NCI-H524 treated with DMSO at 0.1 percent for 48 hours (cell line): ENCODE measurements at regions not wholly inside any gene's neighbourhood (a gene's known extent, or its start where the extent isn't known, plus 50 kb on each side); places are given as distances from the start of the nearest gene placed in this dataset.
"Not testable (repeated sequence)": the region's sequence is repeated elsewhere in the genome, so short reads cannot be mapped to it uniquely, and the experiment has no call there.

ENCODE experiments used
- DNase-seq: peaks from one replicate; lab custom pipeline; 2025; lab: John Stamatoyannopoulos, UW

DNA sequence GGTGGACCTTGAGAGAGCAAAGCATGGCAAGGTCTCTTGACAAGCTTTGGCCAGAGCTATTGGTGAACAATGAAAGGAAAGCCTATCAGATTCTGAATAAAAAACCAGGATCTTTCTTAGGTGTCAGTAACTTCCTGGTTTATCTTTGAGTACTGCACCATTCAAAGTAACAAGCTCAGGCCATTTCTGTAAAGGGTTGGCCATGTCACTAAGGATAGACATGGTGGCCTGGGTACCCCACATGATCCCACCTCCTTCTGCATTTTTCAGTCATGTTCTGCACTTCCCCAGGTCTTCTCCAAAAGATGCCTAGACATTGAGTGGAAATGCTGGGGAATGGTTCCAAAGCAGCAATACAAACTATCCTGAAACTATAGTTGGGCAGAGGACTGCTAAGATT is 242.0 kb downstream of the ARHGAP12 start:
- DNase-seq = no peak

DNA sequence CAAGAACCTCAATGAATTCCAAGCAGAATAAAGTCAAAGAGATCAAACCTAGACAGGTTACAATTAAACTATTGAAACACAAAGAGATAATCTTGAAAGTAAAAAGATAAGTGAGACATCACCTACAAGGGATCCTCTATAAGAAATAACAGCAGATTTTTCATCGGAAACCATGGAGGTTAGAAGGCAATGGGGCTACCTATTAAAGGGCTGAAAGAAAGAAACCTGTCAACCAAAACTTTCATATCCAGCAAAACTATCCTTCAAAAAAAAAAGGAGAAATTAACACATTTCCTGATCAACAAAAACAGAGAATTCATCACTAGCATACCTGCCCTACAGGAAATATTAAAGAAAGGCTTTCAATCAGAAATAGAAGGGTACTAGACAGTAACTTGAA is 244.9 kb downstream of the ARHGAP12 start:
- no peak for DNase-seq

- no peak for DNase-seq
These were observed 248.7 kb downstream of the ARHGAP12 start for GRCh38 chr10:31679936-31680335.

DNA sequence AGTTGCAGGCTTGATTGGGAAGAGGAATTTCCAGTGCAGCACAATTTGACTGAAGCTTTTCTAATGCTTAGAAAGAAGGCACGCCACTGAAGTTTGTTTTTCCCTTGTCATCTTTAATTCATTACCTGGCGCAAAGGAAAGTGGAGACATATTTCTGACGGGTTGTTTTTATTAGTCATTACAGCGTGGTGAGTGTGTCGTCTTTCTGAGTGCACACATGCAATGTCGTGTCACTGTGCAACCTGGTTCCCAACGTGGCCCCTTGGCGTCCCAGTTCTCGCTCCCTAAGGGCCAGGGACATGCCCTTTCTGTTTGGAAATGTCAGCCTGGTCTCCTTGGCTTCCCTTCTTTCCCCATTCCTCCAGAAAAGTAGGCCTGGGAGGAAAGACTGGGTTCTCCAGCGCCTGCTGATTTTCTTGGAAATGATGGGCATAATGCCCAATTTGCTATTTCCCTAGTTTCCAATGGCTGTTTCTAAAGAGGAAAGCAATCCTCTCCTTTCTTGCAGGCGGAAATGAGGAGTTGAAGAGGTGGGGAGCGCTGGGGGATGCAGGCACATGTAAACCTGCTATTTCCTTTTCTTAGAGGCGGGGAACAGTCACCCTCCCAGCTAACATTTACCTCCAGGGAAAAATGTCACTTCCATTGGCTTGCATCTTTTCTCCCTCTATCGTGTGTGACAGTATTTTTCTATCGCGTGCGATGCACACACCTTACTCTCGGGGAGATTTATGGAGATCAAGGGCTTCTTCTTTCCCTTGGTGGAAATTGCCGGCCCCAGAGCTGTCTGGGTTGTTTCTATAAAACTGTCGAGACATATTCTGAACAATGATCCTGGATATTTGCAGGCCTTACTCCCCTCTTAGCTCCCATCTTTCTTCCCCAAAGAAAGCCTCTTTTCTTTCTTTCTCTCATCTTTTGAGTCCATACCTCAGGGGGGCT is 249.8 kb downstream of the ARHGAP12 start:
- DNase-seq = no peak

- DNase-seq = no peak
These were observed 250.5 kb downstream of the ARHGAP12 start for GRCh38 chr10:31678139-31678536.

DNA sequence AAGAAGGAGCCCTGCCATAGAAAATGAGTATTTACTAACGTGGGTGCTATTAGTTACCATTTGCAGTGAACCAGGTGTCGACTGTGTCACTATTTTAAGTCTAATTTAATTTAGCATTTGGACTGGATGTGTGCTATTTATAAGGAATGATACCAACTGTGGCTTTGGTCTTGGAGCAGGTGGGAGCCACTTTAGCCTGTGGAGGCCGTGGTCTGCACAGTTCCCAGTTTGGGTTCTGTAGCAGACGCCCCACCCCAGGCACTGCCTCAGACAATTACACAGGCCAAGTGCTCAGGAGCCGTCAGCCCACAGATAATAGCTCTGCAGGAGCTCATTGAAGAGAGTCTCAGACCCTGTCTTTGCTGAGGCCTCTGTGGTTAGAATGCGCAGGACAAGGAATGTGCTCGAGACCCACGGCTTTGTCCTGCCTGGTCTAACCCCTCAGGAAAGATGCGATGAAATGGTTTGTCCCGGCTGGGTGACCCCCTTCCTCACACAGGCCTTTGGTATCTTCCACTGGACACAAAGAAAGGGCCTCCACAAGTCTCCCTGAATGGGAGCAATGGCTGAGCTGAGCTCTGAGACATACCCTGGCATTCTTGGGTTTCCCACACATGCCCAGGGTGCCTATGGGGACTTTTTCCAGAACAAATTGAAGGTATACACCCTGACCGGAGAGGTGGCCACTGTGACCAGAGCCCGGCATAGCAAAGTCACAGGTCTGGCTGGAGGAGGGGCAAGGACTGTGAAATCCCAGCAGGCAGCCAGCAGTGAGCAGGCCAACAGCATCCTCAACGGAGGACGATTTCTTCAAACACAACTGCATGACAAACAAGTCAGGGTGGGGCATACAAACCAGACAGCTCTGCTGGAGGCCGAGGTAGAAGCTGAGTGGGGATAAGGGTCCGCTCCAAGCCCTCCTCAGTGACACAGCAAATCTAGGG is 251.2 kb downstream of the ARHGAP12 start:
- DNase-seq = no peak

DNA sequence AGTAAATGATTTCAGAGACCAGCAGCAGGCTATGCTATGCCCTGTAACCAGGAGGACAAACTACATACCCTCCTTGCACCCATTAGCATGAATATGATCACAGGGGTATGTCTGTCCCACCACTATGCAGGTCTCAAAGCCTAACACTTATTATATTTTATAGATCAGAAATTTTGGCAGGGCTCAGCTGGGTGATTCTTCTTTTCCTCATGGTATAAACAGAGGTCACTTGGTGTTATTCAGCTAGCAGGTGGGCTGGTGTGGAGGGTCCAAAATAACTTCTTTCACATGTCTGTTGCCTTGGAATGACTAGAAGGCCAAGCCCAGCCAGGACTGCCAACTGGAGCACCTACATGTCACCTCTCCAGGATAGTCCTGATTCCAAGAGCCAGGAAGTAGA is 252.9 kb downstream of the ARHGAP12 start:
- no peak for DNase-seq

- no peak for DNase-seq
These were observed 259.3 kb downstream of the ARHGAP12 start for GRCh38 chr10:31669357-31669756.

- DNase-seq = no peak
These were observed 260.3 kb downstream of the ARHGAP12 start for GRCh38 chr10:31668326-31668725.

DNA sequence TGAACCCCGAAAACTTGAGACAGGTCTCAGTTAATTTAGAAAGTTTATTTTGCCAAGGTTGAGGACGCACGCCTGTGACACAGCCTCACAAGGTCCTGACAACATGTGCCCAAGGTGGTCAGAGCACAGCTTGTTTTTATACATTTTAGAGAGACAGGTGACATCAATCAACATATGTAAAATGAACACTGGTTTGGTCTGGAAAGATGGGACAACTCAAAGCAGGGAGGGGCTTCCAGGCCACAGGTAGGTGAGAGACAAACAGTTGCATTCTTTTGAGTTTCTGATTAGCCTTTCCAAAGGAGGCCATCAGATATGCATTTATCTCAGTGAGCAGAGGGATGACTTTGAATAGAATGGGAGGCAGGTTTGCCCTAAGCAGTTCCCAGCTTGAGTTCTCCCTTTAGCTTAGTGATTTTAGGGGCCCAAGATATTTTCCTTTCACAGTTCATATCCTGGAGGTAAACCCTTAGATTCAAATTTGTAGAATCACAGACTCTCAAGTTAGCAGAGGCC is 262.8 kb downstream of the ARHGAP12 start:
- not testable (repeated sequence) for DNase-seq

- DNase-seq = no peak
These were observed 263.8 kb downstream of the ARHGAP12 start for GRCh38 chr10:31664803-31665202.

GRCh38 chr10:31664071-31664470 is 264.6 kb downstream of the ARHGAP12 start:
- DNase-seq = not testable (repeated sequence)

DNA sequence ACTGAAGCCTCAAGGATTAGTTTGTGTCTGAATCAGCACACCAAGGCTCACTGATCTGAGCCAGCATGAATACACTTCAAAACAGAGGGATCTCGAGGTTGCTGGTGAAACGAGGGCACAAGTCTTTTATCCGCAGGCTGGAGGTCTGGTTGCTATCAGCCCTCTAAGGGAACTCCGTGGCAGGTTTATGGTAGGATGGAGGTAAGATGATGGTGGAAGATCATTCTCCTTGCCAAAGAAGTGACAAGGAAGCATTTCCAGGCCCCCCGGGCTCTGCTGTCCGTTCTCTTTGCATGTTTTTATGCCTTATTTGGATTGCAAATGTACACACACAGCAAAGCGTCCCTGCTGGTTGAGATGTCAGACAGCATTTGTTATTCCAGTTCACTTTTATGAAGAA is 268.3 kb downstream of the ARHGAP12 start:
- DNase-seq = no peak

DNA sequence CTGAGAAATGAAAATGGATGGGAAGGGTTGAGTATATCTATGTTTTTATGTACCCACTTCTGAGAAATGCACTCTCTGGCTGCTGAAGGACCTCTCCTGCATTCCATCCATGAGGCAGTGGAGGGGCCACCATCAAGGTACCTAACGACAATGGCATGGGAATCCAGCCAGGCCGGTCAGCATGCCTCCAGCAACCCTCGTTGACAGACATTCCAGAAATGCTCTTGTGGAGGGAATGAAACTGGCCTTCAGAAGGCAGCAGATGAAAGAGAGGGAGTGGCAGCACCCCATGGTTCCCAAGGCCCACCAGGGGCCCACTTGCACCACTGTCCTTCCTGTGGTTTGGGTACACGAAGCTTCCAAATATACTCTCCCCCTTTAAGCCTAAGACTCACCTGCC is 269.0 kb downstream of the ARHGAP12 start:
- DNase-seq = no peak

DNA sequence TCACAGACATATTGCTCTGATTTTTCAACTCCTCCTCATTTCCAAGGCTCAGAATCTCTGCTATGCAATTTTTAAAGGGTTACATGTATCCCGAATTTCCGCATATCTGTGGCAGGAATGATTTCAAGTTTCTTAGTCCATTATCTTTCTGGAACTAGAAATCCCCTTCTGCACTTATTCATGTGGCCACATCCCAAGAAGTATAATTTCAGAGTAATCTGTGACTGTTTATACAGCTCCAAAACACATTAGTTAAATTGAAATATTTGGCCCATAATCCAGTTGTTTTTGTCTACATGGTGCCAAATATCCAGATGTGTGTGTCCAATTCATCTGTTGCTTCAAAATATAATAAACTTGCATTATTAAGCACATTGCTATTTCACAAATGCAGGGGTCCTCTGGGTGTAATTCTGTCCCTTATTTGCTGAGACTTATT is 271.2 kb downstream of the ARHGAP12 start:
- no peak for DNase-seq

- DNase-seq = no peak
These were observed 271.7 kb downstream of the ARHGAP12 start for GRCh38 chr10:31656851-31657433.

DNA sequence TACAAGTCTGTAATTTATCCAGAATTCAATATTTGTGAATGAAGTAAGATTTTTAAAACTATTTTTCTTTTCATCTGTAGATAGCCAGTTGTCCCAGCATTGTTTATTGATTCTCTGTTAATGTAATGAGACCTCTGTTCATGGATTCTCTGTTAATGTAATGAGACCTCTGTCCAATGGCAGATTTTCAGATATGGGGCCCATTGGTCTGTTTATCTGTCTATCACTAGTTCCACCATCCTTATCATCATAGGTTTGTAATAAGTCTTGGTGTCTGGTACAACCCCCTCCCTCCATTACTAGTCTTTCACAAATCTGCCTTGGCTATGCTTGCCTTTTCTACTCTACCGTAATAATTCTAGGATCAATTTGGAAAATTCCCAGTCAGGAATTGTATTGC is 276.6 kb downstream of the ARHGAP12 start:
- no peak for DNase-seq

- DNase-seq = no peak
These were observed 278.6 kb downstream of the ARHGAP12 start for GRCh38 chr10:31650010-31650409.

DNA sequence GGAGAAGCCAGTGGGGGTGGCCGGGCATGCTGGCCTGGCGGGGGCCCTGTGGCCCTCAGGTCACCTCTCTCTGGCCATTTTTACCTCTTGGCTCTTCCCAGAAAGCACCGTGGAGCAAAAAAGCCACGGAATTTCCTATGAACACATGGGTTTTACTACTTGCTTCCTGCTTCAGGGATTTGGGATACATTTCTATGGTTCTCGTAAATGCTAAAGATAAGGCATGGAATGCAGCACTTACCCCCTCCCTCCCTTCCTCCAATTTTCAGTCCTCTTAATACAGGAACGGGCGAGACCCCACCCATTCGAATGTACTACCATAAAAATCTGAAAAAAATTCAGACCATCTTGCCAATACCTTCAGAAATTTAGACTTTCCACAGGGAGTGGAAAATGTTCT is 279.7 kb downstream of the ARHGAP12 start:
- no peak for DNase-seq

DNA sequence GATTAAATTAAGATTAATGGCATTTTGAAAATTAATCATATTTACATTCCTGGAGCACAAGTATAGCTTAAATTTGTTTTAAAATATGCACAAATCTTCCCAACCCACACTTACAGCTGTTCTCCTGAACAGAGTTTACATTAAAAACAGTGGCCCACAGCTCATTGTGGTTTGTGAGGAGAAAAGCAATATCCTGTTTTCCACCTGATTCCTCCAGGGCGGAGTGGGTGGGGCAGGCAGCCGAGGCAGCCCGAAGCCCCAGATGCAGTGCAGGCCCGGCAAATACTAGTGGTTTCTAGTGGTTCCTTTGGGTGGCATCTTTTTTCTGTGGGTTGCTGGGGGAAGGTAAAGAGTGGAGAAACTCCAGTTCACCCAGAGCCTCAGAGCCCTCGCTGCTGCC is 280.8 kb downstream of the ARHGAP12 start:
- no peak for DNase-seq

DNA sequence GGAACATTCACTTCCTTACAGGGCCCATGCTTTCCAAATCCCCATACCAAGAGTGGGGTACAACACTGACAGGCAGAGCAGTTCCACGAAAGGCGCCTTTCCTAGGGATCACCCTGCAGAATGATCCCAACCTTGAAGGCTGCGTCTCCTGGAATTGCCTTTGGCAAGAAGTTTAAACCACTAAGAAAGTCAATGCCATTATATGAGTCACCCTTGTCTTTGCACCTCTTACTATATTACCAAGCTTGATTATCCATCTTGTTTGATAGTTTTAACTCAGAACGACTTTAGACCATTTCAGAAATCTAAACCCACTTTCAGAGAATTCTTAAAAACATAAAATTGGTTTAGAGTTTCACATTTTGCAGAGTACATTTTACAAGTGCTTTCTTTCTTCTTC is 282.1 kb downstream of the ARHGAP12 start:
- DNase-seq = no peak

DNA sequence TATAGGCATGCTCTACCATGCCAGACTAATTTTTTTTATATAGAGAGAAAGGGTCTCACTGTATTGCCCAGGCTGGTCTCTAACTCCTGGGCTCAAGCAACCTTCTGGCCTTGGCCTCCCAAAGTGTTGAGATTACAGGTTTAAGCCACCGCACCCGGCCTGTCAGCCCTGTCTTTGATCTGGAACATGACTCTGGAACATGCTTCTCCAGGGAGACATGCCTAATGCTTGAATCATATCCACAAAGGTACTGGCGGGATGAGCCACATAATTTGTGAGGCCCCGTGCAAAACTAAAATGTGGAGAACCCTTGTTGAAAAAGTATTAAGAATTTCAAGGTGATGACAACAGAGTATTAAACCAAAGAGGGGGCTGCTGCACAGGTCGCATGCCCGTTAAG is 282.8 kb downstream of the ARHGAP12 start:
- DNase-seq = no peak
